GM21423 (cell line): ENCODE measurements at regions not wholly inside any gene's neighbourhood (a gene's known extent, or its start where the extent isn't known, plus 50 kb on each side); places are given as distances from the start of the nearest gene placed in this dataset.

Source experiments
- ATAC-seq: cut with Tn5 transposase; IDR thresholded peaks from one replicate; pipeline ENCODE4 v1.9.1; 2021; ENCODE audit warnings: mild to moderate bottlenecking, moderate library complexity; ENCODE audit not compliant: unreplicated experiment

DNA sequence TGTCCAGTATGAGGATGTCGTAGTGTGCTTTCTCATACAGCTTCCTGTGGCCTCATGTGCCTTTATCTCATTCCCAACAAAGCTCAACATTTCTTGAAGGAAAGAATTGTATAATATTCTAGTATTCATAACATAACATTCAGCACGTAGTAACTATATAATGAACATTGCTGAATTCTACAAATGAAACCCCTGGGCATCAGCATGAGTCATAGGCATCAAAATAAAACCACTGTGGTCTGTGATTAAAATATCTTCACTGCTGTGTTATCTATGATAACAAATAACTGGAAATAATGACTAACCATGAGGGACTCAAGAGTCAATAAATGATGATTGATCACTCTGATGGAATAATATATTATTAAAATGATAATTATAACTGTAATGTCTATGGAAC lies 255.2 kb downstream of the EMP1 start:
- ATAC-seq: no peak

DNA sequence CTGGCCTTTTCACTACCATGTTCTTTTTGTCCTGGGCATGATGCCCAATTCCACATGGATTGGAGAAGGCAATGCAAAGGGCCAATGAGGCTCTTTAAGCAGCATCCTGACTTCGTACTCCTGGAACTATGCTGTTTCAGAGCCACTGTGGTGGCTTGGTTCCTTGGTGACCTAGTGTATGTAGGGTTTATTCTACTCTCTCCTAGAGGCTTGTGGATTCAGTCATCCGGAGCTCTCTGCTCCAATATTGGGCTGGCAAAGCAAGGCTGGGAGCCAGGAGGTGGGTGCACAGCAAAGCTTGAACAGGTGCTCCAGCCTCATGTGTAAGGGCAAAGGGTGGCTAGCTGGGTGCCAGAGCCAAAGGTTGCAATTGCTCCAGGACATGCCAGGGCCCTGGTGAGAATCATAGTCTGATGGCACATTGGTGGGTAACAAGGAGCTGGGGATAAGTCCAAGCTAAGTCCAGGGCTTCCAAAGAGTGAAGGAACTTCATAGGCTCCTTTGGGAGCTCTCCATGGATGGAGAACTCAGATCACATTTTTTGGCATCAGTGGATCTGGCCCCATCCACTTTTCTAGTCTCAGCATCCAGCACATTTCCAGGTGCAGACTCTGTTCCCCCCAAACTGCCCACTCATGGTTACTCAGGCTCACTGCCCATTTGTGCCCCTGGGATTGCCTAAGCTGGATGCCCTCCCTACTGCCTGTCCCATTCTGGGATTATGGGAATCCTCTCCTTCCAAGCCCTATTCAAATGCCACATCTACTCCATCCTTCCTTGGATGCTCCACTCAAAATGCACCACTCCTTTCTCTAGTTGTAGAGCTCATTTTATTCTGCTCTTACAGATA lies 253.9 kb downstream of the EMP1 start:
- ATAC-seq: no peak

DNA sequence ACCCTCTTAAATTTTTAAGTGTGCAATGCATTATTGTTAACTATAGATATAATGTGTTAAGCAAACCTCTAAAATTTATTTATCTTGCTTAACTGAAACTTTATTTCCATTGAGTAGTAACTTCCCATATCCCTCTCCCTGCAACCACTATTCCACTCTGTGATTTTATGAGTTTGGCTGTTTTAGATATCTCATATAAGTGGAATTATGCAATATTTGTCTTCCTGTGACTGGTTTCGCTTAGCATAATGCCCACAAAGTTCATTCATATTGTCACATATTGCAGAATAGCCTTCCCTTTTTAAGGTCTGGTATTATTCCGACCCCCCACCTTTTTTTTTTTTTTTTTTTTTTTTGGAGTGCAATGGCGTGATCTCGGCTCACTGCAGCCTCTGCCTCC lies 247.6 kb downstream of the EMP1 start:
- ATAC-seq: no peak

DNA sequence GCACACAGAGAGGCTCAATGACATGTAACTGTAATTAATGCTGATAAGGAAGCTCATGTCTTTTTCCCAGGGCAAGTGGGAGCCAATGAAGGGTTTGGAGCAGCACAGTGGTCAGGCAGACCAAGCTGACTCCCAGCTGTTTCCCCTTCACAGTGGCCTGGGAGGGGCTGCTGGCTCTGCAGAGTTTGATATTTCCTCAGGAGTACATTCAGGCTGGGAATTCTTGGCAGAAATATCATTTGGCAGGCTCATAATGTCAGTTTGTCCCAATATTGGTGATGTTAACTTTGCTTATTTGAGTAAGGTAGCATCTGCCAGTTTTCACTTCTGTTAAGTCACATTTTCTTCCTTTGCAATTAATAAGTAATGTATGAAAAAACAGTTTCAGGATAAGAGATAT lies 247.0 kb downstream of the EMP1 start:
- no peak for ATAC-seq

DNA sequence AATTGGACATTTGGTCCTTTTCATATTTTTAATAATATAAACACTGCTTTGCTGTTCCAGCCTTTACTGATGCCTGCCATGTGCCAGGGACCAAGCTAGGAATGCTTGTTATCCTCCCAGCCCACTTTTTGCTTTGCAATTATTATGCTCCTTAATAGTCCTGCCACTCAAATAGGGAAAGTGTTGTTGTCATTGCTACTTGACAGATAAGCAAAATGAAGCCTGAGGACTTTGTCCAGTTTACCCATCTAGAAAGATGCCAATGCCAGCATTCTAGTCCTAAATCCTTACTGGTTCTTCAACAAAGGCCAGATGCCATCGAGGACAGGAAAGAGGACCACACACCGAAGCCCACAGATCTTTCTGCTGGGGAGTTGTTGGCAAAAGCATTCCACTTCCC lies 246.5 kb downstream of the EMP1 start:
- no peak for ATAC-seq

DNA sequence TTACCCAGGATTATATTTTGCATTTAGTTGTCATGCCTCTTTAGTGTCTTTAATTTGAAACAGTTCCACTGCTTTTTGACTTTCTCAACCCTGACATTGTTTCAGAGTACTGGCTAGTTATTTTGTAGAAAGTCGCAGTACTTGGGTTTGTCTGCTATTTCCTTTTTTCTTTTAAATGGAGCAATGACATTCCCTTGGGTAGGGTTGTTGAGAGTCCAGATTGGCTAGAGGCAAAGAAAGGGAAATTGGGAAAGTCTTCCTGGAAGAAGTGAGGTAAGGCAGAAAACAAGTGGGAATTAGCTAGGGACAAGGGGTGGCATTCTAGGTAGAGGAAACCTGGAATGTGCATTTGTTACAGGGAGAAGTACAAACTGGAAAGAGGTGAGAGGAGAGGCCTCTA lies 245.9 kb downstream of the EMP1 start:
- ATAC-seq: no peak

DNA sequence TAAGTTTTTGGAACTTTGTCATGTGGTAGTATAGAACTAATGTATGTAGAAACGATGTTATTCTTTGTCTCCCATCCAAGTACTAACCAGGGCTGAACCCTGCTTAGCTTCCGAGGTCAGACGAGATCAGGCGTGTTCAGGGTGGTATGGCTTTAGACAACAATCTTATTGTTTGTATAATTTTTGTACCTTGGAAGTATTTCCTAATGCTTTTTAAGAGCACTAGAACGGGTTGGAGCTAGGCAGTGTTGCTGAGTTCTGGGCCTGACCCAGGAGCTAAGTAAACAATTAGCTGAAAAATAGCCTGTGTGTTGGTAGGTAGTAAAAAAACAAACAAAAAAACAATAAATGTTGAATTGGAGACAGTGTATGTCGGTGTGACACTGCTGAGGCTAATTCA lies 244.3 kb downstream of the EMP1 start:
- ATAC-seq: no peak

DNA sequence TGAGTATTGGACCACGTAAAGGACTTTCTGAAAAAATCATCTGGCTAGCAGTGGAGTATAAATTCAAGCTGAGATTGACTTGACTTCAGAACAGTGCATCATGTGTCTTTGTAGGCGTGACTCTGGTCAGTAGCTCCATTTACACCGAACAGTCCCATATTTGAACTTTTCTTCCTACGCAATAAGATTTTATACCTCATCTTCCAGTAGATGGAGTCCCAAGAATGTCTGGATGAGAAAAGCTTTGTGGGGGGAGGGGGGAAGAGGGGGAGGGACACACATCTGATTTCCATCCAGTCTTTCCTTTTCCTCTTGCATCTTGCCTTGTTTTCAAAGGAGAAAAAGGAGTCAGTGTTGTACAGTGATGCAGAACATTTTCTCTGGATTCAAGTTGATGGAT lies 241.0 kb downstream of the EMP1 start:
- ATAC-seq: no peak

DNA sequence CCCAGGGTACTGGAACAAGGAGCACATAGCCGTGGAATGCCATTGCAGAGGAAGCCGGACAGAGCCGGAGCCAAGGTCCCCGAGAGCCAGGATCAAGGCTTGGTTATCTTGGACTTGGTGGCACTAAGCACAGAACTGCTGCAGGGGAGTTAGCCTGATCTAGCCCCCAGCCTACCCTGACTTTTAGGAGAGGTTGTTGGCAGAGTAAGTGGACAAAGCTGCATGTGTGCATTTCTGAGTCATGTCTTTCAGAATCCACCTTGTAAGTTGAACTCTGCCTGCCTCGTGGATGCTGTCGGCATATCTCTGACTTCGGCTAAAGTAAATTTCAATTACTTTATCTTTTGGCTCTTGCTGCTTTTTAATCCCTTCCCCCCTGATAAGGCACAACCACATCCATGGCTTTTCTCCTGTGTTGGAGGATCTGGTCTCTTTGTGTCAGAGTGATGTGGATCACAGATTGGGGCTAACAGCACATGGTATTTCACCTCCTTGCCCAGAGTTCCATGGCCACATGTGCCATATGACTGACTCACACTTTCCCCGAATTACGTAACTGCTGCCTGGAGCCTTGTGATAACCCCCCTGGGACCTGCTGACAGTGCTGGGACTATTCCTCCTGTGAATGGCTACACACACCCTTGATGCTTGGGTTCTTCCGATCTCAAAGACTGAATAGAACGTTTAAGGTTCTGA lies 240.3 kb downstream of the EMP1 start:
- ATAC-seq: no peak

DNA sequence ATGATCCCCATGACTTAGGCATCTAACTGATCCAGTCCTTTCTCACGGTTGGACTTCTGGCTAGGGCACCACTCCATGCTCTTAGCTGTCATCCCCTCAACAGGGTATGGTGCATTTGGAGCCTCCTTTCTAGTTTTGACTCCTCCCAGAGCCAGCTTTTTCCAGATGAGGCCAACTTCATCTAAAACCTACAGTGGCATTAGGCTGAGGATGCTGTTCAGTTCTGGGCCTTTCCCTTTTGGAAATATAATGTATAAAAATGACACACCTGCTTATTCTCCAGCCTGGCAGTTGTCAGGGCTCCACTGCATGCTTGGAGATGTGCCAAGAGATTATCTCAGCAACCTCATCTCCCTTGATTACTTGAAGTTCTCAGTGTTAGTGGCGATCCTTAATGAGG lies 239.7 kb downstream of the EMP1 start:
- ATAC-seq: no peak

DNA sequence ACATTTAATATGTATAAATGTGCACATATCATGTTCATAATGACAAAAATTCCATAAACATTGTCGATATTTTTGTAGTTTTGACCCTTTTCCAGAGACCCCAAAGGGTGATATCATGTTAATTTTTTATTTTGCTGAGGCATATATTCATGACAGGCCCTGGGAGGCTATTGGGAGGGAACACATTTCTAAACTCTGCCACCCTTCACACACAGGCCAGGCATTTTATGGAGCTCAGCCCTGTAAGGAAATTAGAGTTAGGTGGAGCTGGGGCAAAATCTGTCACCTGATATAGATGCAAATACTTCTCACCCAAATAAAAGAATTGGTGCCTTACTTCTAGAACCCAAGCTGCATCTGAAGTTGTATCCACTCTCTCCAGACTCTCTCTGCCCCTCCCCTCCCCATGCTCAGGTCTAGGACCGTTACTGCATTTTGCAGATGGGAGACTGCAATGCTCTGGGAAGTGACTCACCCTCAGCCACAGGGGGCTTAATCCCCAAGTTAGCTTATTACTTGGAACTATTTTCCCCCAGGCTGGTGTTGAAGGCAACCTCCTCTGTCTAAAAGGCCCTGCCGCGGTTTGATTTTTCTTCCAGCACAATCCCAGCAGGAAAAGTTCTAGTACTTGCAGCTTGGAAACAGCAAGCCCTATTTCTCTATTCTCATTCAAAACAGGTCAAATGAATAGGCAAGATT lies 238.9 kb downstream of the EMP1 start:
- ATAC-seq: no peak

DNA sequence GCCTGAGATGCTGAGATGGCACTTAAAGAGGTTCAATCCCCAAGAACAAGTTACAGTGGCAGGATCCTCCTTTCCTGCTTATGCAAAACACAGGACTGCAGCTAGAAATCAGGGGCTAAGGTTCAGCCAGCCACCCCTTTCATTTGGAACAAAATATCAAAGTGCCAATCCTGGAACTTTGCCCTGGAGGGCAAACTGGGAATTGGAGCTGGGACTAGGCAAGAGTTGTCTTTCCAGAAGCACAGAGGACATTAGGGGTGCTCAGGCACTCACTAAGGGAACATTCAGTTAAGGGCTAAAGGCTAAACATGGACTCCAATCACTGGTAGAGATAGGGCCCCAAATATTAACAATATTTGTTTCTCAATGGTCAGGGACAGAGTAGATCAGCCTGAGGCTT lies 237.2 kb downstream of the EMP1 start:
- ATAC-seq: no peak

DNA sequence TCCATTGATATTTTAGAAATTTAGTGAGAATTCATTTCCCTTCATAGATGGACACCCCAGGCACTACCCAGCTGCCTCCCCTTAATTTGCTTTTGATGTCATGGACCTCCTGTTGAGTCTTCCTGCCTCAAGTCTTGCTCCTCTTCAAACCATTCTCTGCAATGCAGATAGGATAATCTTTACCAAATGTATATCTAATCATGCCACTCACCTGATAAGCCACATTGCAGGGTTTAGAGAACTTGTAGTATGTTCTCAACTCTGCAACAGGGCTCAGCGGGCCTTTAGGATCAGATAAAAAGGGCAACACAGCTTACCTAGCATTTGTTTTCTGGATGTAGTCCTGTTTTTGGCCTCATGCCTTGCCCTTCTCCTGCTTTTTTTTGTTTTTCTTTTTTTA lies 234.5 kb downstream of the EMP1 start:
- no peak for ATAC-seq

DNA sequence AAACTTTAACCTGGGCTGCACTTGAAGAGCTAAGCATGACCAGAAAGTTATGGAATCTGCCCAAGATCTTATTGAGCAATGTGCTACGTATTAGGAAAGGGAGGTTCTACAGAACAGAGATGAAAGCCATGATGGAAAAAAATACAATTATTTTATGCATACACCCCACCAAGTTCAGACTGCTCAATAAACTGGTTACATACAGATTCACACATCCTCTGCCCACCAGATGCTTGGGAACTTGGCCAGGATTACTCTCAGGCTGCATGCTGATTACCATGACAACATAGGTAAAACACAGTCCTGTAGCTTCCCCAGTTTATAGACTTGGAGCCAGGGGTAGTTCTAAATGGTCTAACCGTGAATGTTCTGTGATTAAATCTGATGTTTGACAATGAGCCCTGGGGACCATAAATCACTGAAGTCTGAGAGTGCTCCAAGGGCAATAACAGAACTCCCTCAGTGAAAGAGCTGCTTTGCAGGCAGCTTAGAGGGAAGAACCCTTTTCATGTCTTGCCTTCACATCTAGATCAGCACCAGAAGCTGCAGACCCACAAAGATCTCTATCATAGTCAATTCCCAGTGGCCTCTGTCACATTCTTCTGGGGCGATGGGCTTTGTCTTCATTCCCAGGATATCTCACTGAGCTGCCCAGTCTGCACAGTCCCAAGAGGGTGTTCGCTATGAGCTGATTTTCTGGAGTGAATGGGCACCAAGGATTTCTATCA lies 232.2 kb downstream of the EMP1 start:
- no peak for ATAC-seq

DNA sequence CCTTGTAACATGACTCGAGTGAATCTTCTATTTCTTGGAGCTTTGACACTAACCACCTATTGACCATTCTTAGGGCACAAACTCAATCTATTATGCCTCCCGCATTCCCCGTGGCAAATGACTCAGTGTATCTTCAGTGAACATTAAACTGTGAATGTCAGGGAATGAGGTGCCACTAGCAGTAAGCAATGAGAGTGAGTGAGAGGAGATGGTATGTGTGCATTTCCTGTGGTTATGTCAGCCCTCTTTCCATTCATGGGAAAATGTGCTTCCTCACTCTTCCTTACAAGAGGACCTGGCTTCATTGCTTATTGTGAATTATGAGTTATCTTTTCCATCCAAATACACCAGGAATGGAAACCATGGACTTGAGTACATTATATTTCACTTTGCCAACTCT lies 229.2 kb downstream of the EMP1 start:
- no peak for ATAC-seq

DNA sequence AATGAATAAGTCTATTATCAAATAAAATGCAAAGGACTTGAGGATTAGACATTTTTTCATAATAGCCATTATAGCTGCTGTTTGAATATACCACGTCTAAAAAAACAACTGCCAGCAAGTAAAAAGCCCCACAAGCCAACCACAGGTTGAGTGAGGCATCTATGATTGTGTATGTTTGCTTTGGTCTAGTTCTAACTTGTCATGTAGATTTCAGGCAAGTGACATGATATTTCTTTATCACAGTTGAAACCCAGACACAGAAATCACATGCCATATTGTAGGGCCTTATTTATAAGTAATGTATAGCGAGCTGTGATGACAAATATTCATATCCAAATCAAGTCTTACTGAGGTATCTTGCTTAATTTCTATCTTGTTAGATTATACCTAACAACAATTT lies 225.8 kb downstream of the EMP1 start:
- no peak for ATAC-seq

DNA sequence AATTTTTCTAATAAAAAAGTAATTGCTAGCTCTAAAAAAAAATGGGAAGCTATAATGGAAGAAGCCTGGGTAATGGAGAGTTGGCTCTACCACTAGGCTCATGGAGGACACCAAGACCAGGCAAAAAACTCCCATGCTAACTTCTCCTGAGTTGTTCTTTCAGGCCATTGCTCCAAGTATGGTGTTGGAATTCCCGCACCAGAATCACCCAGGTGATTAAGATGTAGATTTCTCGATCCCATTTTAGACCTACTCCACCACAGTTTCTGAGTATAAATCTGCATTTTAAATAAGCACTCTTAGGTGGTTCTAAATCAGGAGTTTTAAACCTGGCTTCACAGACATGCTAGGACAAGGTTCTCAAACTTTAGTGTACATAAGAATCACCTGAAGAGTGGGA lies 221.0 kb downstream of the EMP1 start:
- ATAC-seq: no peak

DNA sequence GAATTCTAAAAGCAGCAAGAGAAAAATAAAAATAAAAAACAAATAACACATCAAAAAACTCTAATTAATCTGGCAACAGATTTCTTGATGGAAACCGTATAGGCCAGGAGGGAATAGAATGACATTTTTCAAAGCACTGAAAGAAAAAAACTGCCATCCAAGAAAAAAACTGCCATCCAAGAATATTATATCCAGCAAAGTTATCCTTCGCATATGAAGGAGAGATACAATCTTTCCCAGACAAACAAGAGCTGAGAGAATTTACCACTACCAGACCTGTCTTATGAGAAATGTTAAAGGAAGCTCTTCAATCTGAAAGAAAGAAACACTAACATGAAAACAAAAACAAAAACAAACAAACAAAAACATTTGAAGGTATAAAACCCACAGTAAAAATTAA lies 214.8 kb downstream of the EMP1 start:
- ATAC-seq: no peak

DNA sequence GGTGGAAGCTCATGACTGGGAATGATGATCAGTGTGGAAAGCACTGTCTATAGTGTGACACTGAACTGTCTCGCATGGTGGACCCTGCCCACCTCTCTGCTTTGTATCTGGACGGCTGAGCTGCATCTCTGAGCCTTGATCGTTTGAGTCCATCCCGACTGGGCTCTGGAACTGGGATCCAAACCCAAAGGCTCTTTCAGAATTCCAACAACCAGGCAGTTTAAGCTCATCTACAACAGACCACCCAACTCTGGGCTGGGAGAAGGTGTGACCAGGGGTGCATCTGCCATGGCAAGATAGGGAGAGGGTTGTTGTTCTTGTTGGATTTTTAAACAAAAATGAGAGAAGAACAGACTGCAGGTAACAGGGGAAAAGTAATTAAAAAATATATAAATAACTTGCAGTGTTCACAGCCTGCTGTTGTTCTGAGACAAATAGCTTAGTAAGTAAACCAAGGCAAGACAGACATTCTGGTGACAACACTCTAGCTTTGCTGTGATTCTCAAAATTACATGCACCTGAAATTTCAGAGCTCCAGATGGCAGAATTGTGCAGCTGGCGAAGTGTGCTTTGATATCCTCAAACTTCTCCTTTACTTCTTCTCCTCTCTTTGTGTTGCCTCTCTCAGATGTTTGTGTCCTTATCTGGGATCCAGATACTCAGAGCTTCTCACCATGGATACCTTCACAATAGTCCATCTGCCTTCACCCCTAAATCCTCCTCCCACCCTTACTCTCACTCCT lies 209.6 kb downstream of the EMP1 start:
- no peak for ATAC-seq

DNA sequence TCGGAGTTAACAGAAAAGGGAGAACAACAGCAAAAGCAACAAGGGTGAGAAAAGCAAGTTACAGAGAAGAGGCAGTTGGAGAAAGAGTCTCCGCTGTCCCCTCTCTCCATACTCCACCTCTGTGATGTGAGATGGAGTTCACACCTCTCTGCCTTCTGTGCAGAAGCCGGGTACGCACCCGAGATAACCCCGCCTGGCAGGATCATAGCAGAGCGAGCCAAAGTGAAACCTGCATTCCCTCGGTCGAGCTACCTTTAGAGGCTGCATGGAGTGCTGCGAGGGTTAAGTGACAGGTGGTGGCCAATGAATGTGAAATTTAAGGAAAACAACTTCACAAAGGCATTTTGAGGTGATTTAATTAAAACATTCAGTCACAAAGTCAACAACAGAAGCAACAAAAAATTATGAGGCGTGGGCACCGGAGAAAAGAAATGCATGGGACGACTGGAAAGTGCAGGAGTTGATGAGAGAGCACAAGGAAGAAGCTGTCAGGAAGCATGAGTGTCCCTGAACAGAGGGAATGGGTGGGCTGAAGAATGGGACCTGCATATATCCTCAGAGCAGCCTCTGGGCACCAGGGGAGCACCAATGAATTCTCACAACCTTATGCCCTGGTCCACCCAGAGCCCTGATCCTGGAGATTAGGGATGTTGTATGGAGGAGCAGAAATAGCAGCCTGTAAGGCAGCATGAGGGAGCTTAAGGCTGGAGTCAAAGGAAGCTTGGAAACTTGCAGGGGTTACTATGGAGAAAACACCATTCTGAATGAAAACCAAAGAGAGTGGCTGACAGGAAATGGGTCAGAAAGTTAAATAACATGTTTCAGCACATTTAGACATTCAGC lies 208.3 kb downstream of the EMP1 start:
- ATAC-seq: no peak
